ENCODE measurements at regions not wholly inside any gene's neighbourhood (a gene's known extent, or its start where the extent isn't known, plus 50 kb on each side); places are given as distances from the start of the nearest gene placed in this dataset.

DNA sequence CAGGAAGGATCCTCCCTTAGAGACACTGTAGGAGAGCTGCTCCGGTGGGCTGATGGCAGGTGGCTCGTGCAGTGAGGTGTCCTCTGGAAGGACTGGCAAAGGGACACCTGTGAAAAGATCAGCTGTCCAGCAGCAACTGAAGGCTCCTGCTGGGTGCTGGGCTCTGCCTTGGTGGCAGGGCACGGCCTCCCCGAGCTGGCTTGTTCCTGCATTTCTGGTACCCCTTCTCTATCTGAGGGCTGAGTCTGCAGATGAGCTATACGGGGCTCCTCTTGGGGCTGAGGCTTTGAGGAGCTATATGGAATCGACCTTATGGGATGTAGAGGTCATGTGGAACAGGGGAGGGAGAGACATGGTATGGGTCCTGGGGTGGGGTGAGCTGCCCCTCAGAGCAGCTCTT is 875.8 kb downstream of the BRD1 start:
- no peak for ATAC-seq
- TF ChIP-seq TCF4 (CRISPR knock-in tag; IDR thresholded peaks at IDR 0.05; ENCODE audit: borderline replicate concordance) (no peak), BACH2 (CRISPR knock-in tag; IDR thresholded peaks at IDR 0.05; ENCODE audit: borderline replicate concordance) (no peak), TOX (CRISPR knock-in tag; IDR thresholded peaks at IDR 0.05; ENCODE audit: borderline replicate concordance) (no peak), GLIS3 (CRISPR knock-in tag; IDR thresholded peaks at IDR 0.05) (no peak), PPARA (CRISPR knock-in tag; IDR thresholded peaks at IDR 0.05; ENCODE audit: borderline replicate concordance) (no peak), SNAI2 (CRISPR knock-in tag; IDR thresholded peaks at IDR 0.05) (no peak), ISL1 (CRISPR knock-in tag; IDR thresholded peaks at IDR 0.05) (no peak)
- TF ChIP-seq, protein P1, sequence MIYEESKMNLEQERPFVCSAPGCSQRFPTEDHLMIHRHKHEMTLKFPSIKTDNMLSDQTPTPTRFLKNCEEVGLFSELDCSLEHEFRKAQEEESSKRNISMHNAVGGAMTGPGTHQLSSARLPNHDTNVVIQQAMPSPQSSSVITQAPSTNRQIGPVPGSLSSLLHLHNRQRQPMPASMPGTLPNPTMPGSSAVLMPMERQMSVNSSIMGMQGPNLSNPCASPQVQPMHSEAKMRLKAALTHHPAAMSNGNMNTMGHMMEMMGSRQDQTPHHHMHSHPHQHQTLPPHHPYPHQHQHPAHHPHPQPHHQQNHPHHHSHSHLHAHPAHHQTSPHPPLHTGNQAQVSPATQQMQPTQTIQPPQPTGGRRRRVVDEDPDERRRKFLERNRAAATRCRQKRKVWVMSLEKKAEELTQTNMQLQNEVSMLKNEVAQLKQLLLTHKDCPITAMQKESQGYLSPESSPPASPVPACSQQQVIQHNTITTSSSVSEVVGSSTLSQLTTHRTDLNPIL (CRISPR knock-in tag; IDR thresholded peaks at IDR 0.05; ENCODE audit: low read depth), result no peak
- TF ChIP-seq, protein P2, sequence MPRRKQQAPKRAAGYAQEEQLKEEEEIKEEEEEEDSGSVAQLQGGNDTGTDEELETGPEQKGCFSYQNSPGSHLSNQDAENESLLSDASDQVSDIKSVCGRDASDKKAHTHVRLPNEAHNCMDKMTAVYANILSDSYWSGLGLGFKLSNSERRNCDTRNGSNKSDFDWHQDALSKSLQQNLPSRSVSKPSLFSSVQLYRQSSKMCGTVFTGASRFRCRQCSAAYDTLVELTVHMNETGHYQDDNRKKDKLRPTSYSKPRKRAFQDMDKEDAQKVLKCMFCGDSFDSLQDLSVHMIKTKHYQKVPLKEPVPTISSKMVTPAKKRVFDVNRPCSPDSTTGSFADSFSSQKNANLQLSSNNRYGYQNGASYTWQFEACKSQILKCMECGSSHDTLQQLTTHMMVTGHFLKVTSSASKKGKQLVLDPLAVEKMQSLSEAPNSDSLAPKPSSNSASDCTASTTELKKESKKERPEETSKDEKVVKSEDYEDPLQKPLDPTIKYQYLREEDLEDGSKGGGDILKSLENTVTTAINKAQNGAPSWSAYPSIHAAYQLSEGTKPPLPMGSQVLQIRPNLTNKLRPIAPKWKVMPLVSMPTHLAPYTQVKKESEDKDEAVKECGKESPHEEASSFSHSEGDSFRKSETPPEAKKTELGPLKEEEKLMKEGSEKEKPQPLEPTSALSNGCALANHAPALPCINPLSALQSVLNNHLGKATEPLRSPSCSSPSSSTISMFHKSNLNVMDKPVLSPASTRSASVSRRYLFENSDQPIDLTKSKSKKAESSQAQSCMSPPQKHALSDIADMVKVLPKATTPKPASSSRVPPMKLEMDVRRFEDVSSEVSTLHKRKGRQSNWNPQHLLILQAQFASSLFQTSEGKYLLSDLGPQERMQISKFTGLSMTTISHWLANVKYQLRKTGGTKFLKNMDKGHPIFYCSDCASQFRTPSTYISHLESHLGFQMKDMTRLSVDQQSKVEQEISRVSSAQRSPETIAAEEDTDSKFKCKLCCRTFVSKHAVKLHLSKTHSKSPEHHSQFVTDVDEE (CRISPR knock-in tag; IDR thresholded peaks at IDR 0.05), result no peak
- TF ChIP-seq, protein P3, sequence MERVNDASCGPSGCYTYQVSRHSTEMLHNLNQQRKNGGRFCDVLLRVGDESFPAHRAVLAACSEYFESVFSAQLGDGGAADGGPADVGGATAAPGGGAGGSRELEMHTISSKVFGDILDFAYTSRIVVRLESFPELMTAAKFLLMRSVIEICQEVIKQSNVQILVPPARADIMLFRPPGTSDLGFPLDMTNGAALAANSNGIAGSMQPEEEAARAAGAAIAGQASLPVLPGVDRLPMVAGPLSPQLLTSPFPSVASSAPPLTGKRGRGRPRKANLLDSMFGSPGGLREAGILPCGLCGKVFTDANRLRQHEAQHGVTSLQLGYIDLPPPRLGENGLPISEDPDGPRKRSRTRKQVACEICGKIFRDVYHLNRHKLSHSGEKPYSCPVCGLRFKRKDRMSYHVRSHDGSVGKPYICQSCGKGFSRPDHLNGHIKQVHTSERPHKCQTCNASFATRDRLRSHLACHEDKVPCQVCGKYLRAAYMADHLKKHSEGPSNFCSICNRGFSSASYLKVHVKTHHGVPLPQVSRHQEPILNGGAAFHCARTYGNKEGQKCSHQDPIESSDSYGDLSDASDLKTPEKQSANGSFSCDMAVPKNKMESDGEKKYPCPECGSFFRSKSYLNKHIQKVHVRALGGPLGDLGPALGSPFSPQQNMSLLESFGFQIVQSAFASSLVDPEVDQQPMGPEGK (CRISPR knock-in tag; IDR thresholded peaks at IDR 0.05; ENCODE audit: borderline replicate concordance), result no peak

DNA sequence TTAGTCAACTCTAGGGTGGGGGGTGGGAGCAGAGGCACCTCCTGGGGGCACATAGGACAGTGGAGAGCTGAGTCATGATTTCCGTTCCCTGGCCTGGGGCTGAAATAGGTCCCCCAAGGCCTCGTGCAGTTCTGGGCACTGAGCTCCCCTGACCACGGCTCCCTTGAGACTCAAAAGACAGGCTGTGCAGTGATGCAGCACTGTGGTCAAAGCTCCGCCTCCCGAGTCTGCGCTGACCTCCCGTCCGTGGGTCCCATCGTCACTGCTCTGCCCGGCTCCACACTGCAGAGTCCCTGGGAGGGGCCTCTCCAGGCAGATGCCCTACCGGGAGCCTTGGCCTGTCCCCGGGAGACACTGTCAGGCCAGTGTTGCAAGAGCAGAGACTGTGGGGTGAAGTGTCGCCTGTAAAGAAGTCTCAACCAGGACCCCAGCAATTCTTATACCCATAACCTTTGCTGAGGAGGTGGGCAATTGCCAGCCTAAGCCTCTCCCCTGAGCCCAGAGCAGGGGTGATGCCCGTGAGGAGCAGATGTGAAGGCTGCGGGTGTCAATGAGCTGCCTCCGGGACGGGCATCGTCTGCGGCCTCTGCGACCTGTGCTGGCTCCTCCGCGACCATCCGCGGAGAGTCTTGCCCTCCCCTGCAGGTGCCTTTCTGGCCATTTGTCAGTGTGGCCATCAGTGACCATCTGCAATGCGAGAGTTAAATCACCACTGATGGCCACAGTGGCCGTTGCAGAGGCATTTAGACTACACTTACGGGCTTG is 877.3 kb downstream of the BRD1 start:
- TF ChIP-seq RARB (CRISPR knock-in tag; IDR thresholded peaks at IDR 0.05), result no peak
- no peak for TF ChIP-seq PPARA (CRISPR knock-in tag; IDR thresholded peaks at IDR 0.05; ENCODE audit: borderline replicate concordance)
- no peak for ATAC-seq

DNA sequence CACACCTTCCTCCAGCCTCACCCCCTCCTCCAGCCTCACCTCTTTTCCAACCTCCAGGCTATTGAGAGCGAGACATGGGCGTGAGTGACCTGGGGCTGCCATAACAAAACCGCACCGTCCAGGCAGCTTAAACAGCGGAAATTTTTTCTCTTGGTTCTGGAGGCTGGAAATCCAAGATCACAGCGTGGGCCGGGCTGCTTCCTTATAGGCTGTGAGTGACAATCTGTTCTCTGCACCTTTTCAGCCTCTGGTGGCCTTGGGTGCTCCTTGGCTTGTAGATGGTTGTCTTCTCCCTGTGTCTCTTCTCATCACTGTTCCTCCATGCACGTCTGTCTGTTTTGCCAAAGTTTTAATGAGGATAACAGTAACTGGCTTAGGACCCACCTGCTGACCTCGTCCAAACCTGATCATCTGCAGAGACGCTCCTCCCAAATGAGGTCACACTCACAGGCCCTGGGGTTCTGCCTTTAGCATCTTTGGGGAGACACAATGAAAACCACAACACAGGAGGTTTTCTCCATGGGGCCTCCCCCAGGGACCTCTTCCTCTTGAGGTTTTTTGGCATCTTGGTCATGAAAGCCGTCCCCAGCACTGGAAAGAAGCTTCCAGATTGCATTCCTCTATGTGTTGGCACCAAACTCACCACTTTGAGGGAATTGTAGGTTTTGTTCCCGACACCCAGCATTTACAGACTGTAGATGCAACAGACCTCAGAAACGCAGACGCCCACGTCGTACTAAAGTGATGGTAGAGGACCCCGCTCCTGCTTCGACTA is 878.1 kb downstream of the BRD1 start:
- TF ChIP-seq, protein P2 (CRISPR knock-in tag; IDR thresholded peaks at IDR 0.05), result no peak
- TF ChIP-seq ARNTL (CRISPR knock-in tag; IDR thresholded peaks at IDR 0.05; ENCODE audit: borderline replicate concordance, low read depth), result no peak
- TF ChIP-seq TOX (CRISPR knock-in tag; IDR thresholded peaks at IDR 0.05; ENCODE audit: borderline replicate concordance), result no peak
- no peak for TF ChIP-seq ESRRG (CRISPR knock-in tag; IDR thresholded peaks at IDR 0.05)
- no peak for TF ChIP-seq BACH2 (CRISPR knock-in tag; IDR thresholded peaks at IDR 0.05; ENCODE audit: borderline replicate concordance)
- TF ChIP-seq RARB (CRISPR knock-in tag; IDR thresholded peaks at IDR 0.05), result no peak
- TF ChIP-seq, protein P4, sequence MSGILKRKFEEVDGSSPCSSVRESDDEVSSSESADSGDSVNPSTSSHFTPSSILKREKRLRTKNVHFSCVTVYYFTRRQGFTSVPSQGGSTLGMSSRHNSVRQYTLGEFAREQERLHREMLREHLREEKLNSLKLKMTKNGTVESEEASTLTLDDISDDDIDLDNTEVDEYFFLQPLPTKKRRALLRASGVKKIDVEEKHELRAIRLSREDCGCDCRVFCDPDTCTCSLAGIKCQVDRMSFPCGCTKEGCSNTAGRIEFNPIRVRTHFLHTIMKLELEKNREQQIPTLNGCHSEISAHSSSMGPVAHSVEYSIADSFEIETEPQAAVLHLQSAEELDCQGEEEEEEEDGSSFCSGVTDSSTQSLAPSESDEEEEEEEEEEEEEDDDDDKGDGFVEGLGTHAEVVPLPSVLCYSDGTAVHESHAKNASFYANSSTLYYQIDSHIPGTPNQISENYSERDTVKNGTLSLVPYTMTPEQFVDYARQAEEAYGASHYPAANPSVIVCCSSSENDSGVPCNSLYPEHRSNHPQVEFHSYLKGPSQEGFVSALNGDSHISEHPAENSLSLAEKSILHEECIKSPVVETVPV (CRISPR knock-in tag; IDR thresholded peaks at IDR 0.05), result no peak
- no peak for ATAC-seq

All from SK-N-SH treated with all-trans-retinoic acid at 6 μM for 48 hours (cell line).